Stimulated activated CD4-positive, alpha-beta T cell treated with anti-CD3 and anti-CD28 coated beads, Interleukin-4, amount 100 ng/mL, for 24 hours (primary cell): ENCODE measurements at regions not wholly inside any gene's neighbourhood (a gene's known extent, or its start where the extent isn't known, plus 50 kb on each side); places are given as distances from the start of the nearest gene placed in this dataset.

Source experiments
- DNase-seq: peaks from one replicate; pipeline ENCODE4 v3.0.0-alpha.2; 2020

GRCh38 chr3:31405515-31405914 is 127.2 kb upstream of the STT3B start:
- DNase-seq = no peak

- no peak for DNase-seq
These were observed 125.8 kb upstream of the STT3B start for GRCh38 chr3:31406896-31407295.

DNA sequence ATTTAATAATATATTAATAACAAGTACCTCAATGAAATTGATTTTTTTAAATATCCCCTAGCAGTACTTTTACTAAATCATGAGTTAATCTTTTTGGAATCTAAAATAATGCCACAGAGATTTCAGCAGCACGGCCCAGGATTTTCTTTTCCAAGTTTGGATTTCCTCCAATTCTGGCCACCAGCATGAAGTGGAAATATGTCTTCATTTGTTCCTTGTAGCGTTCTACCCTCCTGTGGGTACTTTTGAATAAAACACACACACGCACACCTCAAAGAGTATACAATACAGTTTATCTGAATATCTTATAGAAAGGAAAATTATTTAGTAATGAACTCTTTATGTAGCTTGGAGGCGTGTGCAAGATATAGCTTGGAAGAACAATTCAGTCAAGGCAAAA is 125.1 kb upstream of the STT3B start:
- no peak for DNase-seq

- no peak for DNase-seq
These were observed 124.0 kb upstream of the STT3B start for GRCh38 chr3:31408720-31409119.

GRCh38 chr3:31409389-31409788 is 123.3 kb upstream of the STT3B start:
- DNase-seq = no peak

DNA sequence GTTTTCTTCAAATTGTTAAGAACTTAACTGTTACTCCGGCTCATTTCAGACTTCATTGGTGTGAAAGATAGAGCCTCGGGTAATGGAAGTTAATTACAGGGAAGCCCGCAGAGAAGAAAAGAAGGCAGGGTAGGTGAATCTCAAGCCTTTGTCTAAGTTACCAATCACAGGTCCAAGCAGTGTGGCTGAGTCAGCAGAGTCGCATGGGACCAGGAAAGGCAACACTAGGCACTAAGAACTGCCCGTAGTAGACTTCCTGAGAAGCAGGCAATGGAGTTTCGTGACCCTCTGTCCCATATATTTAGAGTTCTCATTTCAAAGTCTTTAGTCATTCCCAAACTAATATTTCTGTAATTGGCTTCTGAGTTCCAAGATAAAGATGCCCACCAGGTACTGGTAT is 122.9 kb upstream of the STT3B start:
- DNase-seq = no peak

GRCh38 chr3:31410411-31410810 is 122.3 kb upstream of the STT3B start:
- DNase-seq = no peak

GRCh38 chr3:31412832-31413231 is 119.9 kb upstream of the STT3B start:
- DNase-seq = no peak

- DNase-seq = no peak
These were observed 119.2 kb upstream of the STT3B start for GRCh38 chr3:31413515-31413914.

DNA sequence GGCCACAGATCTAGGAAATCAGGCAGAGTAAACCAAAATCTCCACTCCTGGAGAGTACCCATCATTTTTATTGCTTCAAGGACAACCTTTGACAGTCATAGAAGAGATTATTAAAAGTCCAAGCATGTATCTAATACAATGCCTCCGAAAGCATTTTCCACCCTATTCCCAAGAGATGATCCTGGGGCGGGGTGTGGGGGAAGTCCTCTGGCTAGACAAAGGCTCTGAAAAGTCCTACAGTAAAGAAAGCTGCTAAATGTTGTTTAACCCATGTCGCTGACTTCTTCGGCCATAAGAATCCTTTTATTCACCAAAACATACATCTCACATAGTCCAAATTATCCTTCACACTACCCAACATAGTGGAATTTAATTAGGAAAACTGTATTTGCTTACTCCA is 115.7 kb upstream of the STT3B start:
- DNase-seq = no peak

- no peak for DNase-seq
These were observed 115.2 kb upstream of the STT3B start for GRCh38 chr3:31417486-31417885.

- no peak for DNase-seq
These were observed 112.4 kb upstream of the STT3B start for GRCh38 chr3:31420311-31420710.

GRCh38 chr3:31421314-31422048 is 111.2 kb upstream of the STT3B start:
- no peak for DNase-seq

DNA sequence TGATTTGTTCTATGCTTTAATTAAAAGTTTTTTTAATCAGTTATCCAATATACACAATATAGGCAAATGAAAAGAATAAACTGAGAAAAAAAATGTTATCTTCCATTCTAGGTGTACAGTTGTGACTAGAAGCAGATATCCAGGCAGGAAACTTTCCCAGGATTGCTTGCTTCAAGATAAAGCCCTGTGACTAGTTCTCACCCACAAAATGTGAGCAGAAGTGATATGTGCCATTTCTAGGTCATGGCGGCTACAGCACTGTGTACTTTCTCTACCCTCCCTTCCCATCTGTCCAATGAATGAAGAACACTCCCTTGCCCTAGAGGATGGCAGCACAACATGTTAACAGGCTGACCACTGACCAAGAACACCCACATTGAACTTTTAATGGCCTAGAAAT is 110.5 kb upstream of the STT3B start:
- DNase-seq = no peak

DNA sequence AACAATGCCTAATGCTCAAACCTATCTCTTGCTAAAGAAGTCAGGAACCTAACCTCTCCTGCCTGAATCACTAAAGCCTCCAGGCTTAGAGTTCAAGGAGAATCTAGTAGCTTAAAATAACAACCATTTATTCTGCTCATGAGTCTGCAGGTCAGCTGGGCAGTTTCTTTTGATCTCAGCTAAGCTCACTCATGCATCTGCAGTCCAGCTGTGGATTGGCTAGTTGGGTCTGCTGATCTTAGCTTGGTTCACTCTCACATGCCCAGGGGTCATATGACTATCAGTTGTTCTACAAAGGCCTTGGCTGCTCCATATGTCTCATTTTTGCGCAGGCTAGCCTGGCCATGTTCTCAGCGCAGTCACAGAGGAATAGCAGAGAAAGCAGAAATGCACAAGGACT is 109.2 kb upstream of the STT3B start:
- no peak for DNase-seq

DNA sequence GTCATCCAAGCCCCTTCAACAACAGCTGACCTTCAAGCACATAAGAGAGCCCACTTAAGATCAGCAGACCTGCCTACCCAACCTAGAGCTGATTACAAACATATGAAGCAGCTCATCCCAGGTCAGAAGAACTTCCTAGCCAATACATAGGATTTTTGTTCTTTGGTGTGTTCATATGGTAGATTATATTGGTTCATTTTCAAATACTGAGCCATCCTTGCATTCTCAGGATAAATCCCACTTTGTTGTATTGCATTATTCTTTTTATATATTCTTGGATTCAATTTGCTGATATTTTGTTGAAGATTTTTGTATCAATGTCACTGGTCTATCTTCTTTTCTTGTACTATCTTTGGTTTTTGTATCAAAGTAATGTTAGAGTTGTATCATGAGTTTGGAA is 107.3 kb upstream of the STT3B start:
- DNase-seq = no peak

DNA sequence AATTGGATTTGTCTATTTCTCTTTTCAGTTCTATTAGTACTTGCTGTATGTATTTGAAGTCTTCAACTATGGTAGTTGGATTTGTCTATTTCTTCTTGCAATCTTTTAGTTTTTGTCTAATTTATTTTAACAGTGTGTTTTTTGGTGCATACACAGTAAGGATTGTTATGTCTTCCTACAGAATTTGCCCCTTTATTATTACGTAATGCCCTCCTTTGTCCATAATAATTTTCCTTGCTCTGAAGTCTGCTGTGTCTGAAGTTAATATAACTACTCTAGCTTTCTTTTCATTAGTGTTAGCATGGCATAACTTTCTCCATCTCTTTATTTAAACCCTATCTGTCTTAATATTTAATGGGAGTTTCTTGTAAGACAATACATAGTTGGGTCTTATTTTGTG is 105.1 kb upstream of the STT3B start:
- no peak for DNase-seq

- DNase-seq = no peak
These were observed 101.4 kb upstream of the STT3B start for GRCh38 chr3:31431321-31431720.

- DNase-seq = no peak
These were observed 99.6 kb upstream of the STT3B start for GRCh38 chr3:31432897-31433678.

GRCh38 chr3:31433679-31433992 is 99.1 kb upstream of the STT3B start:
- no peak for DNase-seq

GRCh38 chr3:31434819-31435218 is 97.9 kb upstream of the STT3B start:
- DNase-seq = no peak

DNA sequence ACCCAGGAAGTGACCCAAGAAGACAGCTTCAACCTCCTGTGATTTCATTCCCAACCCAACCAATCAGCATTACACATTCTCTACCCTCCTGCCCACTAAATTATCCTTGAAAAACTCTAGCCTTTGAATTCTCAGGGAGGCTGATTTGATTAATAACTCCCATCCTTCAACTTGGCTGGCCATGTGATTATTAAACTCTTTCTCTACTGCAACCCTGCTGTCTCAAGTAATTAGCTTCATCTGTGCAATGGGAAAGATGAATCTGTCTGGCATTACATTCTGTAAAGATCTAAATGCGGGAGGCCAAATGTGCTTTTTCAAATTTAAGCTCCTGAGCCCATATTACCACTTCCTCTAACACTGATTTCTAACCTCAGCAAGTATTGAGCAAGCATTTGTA is 95.9 kb upstream of the STT3B start:
- no peak for DNase-seq

GRCh38 chr3:31438742-31439141 is 94.0 kb upstream of the STT3B start:
- no peak for DNase-seq

GRCh38 chr3:31439890-31440750 is 92.6 kb upstream of the STT3B start:
- no peak for DNase-seq
